Right lung (tissue), 2 donors: ENCODE measurements at regions not wholly inside any gene's neighbourhood (a gene's known extent, or its start where the extent isn't known, plus 50 kb on each side); places are given as distances from the start of the nearest gene placed in this dataset.

Experiments
- DNase-seq, 2 donors: peaks; one replicate each; pipeline ENCODE4 v3.0.0-alpha.2; 2013

- DNase-seq = no peak
These were observed 165.5 kb downstream of the OLFM1 start for GRCh38 chr9:135252980-135253304.

GRCh38 chr9:135253305-135254004 lies 166.0 kb downstream of the OLFM1 start:
- DNase-seq = no peak

DNA sequence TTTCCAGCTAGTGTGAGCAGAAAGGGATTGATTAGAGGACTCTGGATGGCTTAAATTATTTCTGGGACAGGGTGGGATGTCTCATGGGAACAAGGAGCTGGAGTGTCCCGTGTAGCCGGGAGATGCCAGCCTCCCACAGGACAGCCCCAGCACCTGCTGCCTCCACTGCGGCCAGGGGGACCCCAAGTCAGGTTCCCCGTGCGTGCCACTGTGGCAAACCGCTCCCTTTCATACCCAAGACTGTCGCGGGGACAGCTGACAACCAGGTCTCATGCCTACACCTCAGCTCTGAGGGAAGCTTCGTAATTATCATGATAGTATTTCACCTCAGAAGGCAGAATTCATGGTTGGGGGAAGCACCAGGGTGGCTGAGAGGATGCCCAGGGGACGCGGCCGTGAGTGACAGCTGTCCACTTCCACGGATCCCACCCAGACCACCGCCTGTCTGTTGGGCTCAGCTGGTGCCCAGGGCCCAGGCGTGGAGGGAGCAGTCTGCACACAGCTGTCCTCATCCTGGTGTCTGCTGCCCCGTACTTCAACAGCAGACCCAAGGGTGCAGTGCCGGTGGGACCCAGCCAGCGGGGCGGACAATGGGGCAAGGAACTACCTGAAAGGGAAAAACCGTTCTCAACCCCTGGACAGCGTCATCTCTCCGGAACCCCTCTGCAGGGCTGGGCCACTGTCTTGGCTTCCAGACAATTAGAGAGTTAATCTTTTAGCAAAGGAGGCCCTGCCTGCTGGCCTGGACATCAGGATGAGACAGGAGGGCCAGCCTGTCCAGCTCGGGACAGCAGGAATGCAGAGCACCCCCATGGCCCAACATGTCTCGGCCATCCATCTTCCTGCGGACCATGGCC lies 166.9 kb downstream of the OLFM1 start:
- no peak for DNase-seq

DNA sequence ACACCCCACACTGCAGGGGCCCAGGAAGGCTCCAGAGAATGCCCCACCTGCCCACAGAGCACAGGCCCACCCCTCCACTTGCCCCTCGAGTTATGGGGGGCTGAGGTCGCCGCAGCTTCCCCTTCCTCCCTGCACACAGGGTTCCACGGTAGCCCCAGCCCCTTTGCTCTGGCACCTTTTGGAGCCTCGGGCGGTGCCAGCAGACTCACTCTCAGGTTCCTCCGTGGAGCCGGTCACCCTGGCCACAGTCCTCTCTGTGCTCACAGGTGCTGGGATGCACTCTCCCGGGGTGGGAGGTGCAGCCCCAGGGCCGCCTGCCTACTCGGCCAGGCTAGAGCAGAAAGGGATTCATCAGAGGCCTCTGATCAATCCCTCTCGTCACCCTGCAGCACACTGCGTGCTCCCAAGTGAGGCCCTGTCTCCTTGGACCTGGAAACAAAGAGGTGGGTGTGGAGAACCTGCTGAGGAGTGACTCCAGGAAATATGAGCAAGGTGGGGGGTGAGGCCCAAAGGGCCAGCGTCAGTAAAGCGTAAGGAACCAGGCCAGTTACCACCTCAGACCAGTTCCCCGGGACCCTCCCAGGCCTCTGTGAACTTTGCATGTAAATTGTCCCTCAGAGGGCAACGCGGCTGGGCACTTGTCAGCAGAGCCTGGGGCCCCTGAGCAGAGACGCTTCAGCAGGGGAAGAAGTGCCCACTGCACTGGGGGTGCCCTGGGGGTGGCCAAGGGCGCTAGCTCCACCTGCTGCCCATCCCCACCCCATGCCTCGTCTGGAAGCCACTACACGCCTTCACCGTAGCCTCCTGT lies 167.8 kb downstream of the OLFM1 start:
- no peak for DNase-seq

DNA sequence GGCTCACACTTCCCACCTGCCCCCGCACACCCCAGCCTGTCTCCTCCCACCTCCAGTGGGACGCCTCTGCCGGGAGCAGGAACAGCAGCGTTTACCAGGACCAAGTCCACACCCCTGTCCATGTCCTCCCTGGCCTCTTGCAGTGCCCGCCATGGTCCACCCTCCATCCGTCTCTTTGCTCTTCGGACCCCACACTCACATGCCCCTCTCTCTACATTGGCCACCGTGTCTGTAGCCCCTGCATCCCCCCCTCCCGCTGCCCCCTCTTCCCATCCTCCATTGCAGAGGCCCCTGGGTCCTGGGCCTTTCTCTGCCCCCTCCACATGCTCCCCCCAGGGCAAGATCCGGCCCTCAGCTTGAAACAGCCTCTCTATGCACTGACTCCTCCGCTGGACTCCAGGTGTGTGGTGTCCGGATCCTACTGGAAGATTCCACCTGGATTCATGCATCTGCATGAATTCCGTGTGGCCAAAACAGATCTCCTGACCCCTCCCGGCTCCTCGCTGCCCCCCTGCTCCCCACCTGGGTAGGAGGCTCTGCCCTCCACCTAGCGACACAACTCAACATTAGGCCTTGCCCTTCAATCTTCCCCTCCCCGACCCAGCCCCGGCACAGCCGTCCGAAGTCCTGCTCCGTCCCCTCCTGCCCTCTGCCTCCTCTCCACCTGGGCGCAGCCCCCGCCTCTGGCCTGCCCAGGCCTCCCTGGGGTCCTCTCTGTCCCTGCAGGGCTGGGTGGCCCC lies 168.5 kb downstream of the OLFM1 start:
- DNase-seq = no peak

GRCh38 chr9:135256581-135257354 lies 169.3 kb downstream of the OLFM1 start:
- no peak for DNase-seq

- DNase-seq = no peak
These were observed 171.0 kb downstream of the OLFM1 start for GRCh38 chr9:135258461-135258860.

GRCh38 chr9:135259273-135259672 lies 171.8 kb downstream of the OLFM1 start:
- DNase-seq = no peak

GRCh38 chr9:135260221-135261180 lies 173.0 kb downstream of the OLFM1 start:
- no peak for DNase-seq

DNA sequence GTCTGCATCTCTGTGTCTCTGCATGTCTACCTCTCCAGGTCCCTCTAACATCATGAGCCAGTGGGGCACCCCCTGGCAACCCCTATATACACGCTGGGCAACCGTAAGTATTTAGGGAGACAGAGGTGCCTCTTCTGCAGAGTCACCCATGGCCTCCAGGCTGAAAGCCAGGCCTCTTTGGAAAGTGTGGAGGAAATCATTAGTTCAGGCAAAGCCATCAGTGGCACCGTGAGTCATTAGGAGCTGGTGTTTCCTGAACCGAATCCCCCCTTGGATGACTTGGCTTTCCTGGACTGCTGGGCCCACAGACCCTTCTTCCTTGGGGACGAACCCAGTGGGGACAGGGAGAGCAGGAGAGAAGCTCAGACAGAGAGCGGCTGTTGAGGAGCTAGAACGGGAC lies 174.8 kb downstream of the OLFM1 start:
- no peak for DNase-seq

GRCh38 chr9:135263511-135263910 lies 176.0 kb downstream of the OLFM1 start:
- DNase-seq = no peak

DNA sequence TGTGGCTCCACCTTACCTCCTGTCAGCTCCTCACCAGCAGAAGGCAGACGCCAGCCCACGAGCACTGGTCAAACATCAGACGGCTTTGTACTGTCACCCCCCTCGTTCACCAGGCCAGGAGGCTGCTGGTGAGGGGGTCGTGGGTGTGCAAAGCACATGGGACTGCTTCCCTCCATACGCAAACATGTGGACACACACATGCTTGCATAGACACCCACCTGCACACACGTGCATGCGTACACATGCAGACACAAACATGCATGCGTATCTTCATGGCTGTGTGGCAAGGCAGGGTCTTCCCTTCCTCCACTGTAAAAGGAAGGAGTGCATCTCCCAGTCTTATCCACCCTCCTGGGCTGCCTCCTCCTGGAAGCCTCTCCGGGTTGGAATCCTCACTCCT lies 178.5 kb downstream of the OLFM1 start:
- no peak for DNase-seq

GRCh38 chr9:135267191-135267809 lies 179.8 kb downstream of the OLFM1 start:
- no peak for DNase-seq

GRCh38 chr9:135268031-135268430 lies 180.6 kb downstream of the OLFM1 start:
- no peak for DNase-seq

- DNase-seq = no peak
These were observed 181.5 kb downstream of the OLFM1 start for GRCh38 chr9:135268981-135269380.

DNA sequence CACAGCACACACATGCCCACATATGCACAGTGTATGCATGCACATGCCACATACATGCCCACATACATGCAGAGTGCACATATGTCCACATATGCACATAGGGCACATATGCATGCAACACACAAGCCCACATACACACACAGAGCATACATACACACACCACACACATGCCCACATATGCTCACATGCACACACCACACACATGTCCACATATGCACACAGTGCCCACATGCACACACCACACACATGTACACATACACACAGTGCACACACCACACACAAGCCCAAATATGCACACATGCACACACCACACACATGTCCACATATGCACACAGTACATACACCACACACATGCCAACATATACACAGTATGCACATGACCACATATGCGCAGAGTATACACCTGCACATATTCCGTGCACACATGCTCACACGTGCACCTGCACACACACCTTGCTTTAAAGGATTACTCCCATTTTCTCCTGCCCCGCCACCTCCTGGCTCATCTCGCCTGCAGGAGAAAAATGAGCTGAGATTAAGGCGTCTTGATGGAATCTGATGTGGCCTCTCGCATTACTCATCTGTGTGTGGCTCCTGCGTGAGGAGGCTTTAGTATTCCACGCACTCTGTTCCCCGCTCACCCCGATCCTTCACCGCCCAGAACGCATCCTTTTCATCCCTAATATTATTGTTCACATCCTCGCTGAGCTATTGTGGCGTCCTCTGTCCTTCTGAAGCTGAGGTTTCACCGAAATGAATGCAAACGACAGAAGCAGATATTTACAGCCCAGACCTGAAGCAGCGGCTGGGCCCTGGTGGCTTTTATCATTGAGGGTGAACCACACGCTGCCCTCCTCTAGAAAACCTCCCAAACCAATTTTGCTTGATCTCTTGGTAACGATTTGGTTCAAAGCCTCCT lies 182.7 kb downstream of the OLFM1 start:
- no peak for DNase-seq

GRCh38 chr9:135271425-135271824 lies 184.0 kb downstream of the OLFM1 start:
- DNase-seq = no peak

DNA sequence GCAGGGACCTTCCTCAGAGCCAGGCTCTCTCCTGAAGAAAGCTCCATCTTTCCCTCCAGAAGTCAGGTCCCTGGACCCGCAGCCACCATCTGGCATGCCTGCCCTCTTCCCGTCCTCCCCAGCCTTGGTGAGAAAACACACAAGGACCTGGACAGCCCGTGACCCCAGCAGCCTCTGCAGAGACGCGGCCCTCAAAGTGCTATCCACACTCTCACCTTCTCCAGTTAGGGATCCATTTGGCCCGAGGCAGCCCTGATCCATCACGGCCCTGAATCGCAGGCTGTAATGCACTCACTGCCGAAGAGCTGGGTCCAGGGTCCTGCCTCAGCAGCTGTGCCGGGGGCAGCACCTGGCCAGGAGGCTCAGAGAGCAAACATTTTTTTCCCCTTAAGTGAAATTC lies 185.1 kb downstream of the OLFM1 start:
- DNase-seq = no peak
